ENCODE measurements at regions not wholly inside any gene's neighbourhood (a gene's known extent, or its start where the extent isn't known, plus 50 kb on each side); places are given as distances from the start of the nearest gene placed in this dataset.
"Not testable (repeated sequence)": the region's sequence is repeated elsewhere in the genome, so short reads cannot be mapped to it uniquely, and the experiment has no call there.

GRCh38 chr3:101913168-101913567 is 63.9 kb downstream of the NFKBIZ start:
- no peak for DNase-seq

GRCh38 chr3:101917761-101918160 is 68.4 kb downstream of the NFKBIZ start:
- DNase-seq: not testable (repeated sequence)

- not testable (repeated sequence) for DNase-seq
Measured at GRCh38 chr3:101922151-101922725, 72.9 kb downstream of the NFKBIZ start.

DNA sequence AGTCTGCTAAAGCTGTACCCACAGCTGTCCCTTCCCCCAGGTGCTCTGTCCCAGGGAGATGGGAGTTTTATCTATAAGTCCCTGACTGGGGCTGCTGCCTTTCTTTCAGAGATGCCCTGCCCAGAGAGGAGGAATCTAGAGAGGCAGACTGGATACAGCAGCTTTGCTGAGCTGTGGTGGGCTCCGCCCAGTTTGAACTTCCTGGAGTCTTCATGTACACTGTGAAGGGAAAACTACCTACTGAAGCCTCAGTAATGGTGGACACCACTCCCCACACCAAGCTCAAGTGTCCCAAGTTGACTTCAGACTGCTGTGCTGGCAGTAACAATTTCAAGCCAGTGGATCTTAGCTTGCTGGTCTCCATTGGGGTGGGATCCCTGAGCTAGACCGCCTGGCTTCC is 75.3 kb downstream of the NFKBIZ start:
- not testable (repeated sequence) for DNase-seq

DNA sequence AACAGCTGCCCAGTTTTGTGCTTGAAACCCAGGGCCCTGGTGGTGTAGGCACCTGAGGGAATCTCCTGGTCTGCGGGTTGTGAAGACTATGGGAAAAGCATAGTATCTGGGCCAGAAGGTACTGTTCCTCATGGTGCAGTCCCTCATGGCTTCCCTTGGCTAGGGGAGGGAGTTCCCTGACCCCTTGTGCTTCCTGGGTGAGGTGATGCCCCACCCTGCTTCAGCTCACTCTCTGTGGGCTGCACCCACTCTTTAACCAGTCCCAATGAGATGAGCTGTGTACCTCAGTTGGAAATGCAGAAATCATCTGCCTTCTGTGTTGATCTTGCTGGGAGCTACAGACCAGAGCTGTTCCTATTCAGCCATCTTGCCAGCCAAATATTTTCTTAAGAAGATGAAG is 75.8 kb downstream of the NFKBIZ start:
- not testable (repeated sequence) for DNase-seq

DNA sequence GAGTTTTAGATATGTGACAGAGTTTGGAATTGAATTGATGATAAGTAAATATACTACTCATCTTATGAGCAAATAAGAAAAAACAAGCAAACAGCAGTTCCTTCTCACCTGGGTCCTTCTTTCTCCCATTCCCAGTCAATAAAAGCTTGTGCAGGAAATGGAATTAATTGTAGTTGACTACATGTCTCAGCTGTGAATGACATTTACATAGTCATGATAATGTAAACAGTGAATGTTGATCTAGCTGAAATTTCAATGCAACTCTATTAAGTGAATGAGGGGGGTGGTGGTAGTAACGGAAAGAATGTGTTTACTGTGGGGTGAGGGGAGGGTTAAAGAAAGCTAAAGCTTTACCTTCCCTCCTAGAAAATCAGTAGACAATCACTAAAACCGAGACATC is 76.2 kb downstream of the NFKBIZ start:
- no peak for DNase-seq

GRCh38 chr3:101926594-101927105 is 77.3 kb downstream of the NFKBIZ start:
- DNase-seq: no peak

DNA sequence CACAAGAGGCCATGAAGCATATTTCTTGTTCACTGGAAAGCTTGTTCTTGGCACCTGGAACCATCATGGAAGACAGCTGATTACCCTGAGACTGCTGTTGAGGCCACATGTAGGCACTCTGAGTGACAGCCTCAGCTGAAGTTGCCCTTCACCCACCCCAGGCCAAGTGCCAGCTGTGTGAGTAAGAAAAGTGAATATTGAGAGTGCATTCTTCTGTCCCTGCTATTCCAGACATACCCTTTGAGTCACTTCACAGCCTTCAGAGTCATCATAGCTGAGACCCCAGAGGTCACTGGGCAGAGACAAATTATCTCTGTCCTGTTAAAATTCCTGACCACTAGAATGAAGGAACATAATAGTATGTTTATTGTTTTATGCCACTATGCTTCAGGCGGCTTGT is 79.6 kb downstream of the NFKBIZ start:
- peak; percentile 25 for DNase-seq

DNA sequence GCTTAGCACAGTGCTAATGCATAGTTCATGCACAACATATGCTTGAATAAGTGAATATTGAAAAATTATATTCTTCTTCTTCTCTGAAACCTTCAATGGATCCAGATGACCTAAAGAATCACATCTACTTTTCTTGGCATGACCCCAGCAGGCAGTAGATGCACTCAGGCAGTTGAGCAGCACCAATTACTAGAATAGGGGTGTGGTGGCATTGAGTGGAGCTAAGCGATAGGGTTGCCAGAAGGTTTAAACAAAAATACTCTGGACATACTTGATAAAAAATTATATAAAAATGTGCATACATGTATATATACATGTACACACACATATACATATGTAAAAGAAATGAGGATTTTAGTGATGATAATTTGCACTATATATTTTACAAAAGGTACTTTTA is 81.8 kb downstream of the NFKBIZ start:
- DNase-seq: no peak

GRCh38 chr3:101932326-101933068 is 83.2 kb downstream of the NFKBIZ start:
- DNase-seq: no peak

DNA sequence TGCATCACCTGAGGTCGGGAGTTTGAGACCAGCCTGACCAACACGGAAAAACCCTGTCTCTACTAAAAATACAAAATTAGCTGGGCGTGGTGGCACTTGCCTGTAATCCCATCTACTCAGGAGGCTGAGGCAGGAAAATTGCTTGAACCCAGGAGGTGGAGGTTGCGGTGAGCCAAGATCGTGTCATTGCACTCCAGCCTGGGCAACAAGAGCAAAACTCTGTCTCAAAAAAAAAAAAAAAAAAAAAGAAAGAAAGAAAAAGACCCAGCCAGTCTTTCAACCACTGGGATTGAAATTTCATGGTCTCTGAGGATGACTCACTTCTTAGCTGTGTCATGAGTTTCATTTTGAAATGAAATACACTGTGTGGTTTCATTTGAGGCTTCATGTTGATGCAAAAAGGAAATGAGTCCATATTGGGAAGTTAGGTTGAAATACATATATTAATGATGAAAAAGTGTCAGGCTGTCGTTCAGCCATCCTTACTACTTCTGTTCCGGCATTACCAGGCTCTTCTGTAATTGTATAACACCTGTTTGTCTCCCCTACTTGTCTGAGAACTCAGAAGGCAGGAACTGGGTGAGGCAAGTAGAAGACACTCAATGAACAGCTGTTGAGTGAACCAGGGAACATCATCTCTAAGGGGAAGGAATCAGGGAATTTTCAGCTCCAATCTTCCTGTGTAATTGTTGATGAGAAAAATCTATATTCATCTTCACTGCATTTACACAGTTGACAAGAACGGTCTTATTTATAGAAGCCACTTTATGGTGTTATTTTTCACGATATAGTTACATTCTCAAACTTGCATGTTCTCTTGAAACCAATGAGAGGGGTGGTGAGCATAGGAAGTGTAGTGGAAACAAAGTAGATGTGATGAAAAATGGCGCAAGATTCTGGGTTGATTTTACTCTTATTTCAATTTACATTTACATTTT is 87.4 kb downstream of the NFKBIZ start:
- DNase-seq: no peak

DNA sequence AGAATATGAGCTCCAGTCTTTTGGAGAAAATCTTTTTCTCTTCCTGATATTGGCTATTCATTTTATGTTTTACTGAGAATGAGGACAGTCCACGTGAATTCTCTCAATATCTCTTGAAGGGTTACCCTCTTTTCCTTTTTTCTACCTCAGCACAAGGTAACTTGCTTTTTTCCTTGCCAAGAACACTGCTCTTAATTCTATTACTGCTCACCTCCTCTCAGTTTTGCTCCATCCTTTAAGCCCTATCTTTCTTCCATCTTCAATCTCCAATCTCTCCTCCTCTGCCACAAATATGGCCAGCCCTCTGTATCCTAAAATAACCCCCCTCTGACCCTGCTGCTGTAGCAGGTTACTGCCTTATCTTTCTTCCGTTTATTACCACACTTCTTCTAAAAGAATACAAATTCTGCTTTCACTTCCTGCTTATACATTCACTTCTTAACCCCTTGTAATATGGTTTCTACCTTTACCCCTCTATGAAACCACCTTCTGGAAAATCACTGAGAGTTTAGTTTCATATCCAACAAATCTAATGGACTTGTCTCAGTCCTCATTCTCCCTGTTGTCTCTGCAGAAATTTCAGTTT is 89.0 kb downstream of the NFKBIZ start:
- no peak for DNase-seq

DNA sequence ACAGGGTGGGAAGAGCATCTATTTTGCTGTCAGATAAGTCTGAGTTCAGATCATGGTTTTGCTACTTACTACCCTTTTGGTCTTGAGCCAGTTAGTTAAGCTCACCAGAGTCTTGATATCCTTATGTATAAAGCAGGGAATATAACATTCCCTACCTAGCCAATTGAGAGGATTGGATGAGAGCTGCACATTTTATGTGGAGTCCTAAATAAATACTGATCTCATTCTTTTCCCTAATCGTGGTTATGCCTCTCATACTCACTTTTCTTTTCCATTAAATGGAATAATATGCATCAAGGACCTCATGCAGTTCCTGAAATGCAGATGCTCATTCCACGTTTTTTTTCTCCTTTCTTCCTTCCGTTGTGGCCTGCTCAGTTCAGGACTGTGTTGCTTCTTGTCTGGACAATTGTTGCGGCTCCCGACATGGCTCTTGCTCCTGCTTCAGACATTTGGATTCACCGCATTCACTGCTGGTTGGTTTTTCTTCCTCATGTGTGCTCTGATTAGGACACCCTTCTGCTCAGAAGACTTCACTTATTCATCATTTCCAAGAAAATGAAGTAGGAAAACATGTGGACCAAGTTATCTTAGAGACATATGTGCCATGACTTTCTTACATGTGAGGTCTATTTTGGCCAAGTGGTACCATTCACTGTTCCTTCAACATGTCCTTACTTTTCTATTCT is 90.2 kb downstream of the NFKBIZ start:
- DNase-seq: no peak

DNA sequence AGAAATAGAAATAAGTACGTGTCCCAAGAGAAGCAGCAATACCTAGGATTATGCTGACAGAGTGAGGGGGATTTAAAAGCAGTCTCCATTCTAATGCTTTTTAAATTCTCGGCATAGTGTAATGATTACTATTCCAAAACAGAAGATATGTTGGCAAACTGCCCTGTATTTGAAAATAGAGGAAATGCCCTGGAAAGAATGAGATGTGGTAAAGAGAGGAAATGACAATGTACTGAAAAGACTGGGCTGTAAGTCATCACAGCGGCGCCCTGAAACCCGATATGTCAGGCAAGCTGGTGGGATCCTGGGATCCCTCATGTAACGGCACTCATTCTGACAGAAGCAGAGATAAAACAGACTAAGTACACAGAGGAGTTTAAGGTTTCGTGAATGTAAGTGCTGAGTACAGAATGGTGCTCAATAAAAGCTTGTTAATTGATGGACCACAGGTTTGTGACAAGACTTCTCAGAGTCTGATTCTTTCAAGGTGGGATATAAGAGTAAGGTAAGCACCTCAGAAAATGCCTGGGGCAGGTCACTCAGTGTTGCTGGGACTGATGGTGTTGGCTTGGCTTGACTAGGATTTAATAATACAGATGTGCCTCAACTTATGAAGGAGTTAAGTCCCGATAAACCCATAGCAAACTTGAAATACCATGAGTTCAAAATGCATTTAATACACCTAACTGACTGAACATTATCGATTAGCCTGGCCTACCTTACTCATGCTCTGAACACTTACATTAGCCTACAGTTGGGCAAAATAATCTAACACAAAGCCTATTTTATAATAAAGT is 91.4 kb downstream of the NFKBIZ start:
- DNase-seq: peak; percentile 47

DNA sequence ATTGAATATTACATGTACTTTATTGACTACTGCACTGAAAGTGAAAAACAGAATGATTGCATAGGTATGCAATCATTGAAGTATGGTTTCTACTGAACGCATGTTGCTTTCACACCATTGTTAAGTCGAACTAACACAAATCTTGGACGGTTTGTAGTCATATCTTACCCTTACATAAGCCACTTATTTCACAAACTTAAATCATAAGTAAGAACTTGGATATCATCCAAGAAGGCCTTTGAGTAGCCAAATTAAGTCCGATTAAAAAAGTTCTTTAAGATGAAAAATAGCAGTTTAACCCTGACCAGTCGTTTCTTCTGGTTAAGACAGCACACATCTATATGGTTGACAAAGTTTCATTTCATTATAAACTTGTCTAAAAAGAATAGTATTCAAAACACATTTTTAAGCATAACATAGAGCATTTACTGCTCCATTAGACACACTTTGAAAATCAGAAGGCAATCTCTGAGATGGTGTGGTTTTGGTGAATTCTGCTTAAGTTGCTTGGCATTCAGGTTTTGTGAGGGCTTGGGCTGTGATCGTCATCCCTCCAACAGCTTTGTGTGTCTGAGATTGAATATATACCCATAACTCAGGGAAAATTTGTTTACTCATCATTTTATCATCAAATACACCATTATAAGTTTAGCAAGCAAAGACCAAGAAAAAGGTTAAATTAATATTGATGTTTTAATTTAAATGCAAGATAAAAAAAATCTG is 92.2 kb downstream of the NFKBIZ start:
- DNase-seq: no peak

GRCh38 chr3:101942356-101942755 is 93.0 kb downstream of the NFKBIZ start:
- DNase-seq: peak; percentile 31

DNA sequence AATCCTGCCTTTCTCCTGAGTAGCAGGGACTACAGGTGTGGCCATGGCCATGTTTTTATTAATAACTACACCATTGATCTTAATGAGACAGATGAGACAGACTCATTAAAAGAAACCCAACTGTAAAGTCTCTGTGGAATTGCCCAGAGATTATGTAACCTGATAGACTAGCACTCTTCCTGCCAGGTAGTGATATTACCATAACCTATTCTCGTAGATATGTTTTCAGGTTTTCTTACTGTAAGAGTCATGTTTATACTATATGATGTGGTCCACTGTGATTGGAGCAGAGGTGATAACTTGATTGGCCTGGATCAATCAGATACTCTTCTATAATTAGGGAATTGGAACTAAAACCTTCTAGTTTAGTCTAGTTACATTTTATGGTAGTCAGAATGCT is 93.7 kb downstream of the NFKBIZ start:
- no peak for DNase-seq

DNA sequence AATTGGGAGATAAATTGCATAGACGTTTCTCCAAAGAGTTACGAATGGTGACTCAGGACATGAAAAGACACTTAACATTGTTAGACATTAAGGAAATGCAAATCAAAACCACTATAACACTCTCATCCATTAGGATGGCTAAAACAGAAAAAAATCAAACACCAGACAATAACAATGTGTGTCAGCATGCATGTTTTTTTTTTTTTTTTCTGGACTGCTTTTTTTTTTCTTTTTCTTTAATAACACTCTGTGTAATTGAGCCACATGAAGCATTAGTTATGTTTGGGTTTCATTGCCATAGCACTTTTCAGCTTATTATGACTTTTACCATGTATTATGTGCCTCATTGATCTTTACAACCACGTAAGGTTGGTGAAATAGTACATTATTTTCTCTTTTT is 95.0 kb downstream of the NFKBIZ start:
- DNase-seq: no peak

- no peak for DNase-seq
Measured at GRCh38 chr3:101945980-101946379, 96.7 kb downstream of the NFKBIZ start.

DNA sequence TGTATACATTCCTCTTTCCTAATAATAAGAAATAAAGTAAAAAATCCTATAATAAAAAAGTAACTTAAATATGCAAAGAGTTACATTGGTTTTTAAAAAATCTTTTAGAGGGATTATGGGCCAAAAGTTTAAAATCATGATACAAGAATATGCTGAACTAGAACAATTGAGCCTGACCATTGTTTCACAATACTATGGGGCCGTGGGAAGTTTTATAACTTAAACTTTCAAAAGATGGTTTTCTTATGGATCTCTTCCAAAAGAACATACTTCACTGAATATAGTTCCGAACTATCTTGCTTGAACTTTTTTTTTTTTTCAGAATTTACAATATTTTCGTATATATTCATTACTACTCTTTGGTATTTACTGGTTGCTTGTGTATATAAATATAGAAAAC is 97.6 kb downstream of the NFKBIZ start:
- DNase-seq: no peak
